NCI-H2171 (cell line): ENCODE measurements at regions not wholly inside any gene's neighbourhood (a gene's known extent, or its start where the extent isn't known, plus 50 kb on each side); places are given as distances from the start of the nearest gene placed in this dataset.

ENCODE experiments used
- DNase-seq: peaks from one replicate; lab custom pipeline; 2025; lab: John Stamatoyannopoulos, UW

- no peak for DNase-seq
Observed at GRCh38 chr5:87051502-87052113, 216.1 kb upstream of the RASA1 start.

GRCh38 chr5:87053146-87053545, 214.5 kb upstream of the RASA1 start:
- DNase-seq: no peak

- DNase-seq: no peak
Observed at GRCh38 chr5:87054821-87055220, 212.9 kb upstream of the RASA1 start.

GRCh38 chr5:87061046-87061445, 206.6 kb upstream of the RASA1 start:
- DNase-seq: no peak

GRCh38 chr5:87069311-87069710, 198.4 kb upstream of the RASA1 start:
- DNase-seq: no peak

GRCh38 chr5:87069974-87070608, 197.6 kb upstream of the RASA1 start:
- no peak for DNase-seq

- DNase-seq: no peak
Observed at GRCh38 chr5:87074072-87074471, 193.6 kb upstream of the RASA1 start.

- no peak for DNase-seq
Observed at GRCh38 chr5:87074934-87075541, 192.6 kb upstream of the RASA1 start.

- no peak for DNase-seq
Observed at GRCh38 chr5:87076411-87076810, 191.3 kb upstream of the RASA1 start.

- DNase-seq: no peak
Observed at GRCh38 chr5:87076931-87077330, 190.8 kb upstream of the RASA1 start.

- DNase-seq: no peak
Observed at GRCh38 chr5:87079219-87079618, 188.5 kb upstream of the RASA1 start.

- no peak for DNase-seq
Observed at GRCh38 chr5:87081016-87081415, 186.7 kb upstream of the RASA1 start.

GRCh38 chr5:87081511-87082372, 185.9 kb upstream of the RASA1 start:
- DNase-seq: no peak

- DNase-seq: no peak
Observed at GRCh38 chr5:87094347-87094746, 173.3 kb upstream of the RASA1 start.

GRCh38 chr5:87094833-87095232, 172.8 kb upstream of the RASA1 start:
- no peak for DNase-seq

GRCh38 chr5:87095787-87096186, 171.9 kb upstream of the RASA1 start:
- no peak for DNase-seq

- DNase-seq: no peak
Observed at GRCh38 chr5:87097664-87098063, 170.0 kb upstream of the RASA1 start.

GRCh38 chr5:87099291-87099839, 168.3 kb upstream of the RASA1 start:
- DNase-seq: no peak

GRCh38 chr5:87099968-87100367, 167.7 kb upstream of the RASA1 start:
- no peak for DNase-seq

GRCh38 chr5:87101321-87101720, 166.4 kb upstream of the RASA1 start:
- DNase-seq: no peak

GRCh38 chr5:87102841-87103240, 164.8 kb upstream of the RASA1 start:
- DNase-seq: no peak

GRCh38 chr5:87103616-87104287, 163.9 kb upstream of the RASA1 start:
- no peak for DNase-seq
